ENCODE measurements at regions not wholly inside any gene's neighbourhood (a gene's known extent, or its start where the extent isn't known, plus 50 kb on each side); places are given as distances from the start of the nearest gene placed in this dataset.

DNA sequence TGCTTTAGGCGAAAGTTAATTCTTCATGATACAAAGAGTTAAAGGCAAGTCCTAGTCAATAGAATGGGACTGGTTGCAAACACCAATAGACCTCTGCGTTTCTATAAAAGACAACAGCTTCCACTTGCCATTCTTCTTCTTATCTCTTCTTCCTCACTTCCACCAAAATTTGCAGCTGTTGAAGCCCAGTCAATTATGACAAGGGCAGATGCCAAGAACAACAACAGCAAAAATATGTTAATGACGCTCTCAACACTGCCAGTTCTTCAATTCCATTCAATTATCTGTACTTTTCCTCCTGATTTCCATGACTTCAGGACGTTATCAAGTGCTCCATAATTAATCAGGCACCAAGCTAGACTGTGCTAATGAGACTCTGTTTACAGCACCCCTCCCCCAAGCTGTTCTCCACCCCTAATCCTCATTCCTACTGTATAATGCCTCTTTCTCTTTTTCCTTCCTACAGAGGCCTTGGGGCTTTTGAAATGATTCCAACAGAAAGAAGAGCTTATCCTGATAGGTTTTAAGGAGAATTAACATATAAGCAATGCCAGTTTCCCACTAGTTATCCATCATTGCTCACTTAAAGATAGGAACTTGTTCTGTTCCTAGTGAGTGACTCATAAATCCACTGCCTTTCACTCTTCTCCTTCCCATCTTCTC is 1160.5 kb downstream of the IGSF11 start:
- Histone ChIP-seq H3K79me2 (ENCODE audit: insufficient read depth, low read depth) (no peaks in the 10 kb centered on the region), H3K27me3 (ENCODE audit: insufficient read depth, low read depth) (no peaks in the 10 kb centered on the region), H3K4me2 (no peak overlapping the region), H3K4me1 (ENCODE audit: low read depth, poor library complexity, severe bottlenecking) (no peaks in the 10 kb centered on the region), H3K27ac (no peak overlapping the region), H2AFZ (ENCODE audit: low read depth) (no peak overlapping the region), H3K36me3 (ENCODE audit: insufficient read depth) (no peaks in the 10 kb centered on the region), H3K4me3 (IDR thresholded peaks at IDR 0.05; ENCODE audit: insufficient read depth, low read depth, low read length) (no peak overlapping the region), H3K9ac (no peak overlapping the region), H4K20me1 (ENCODE audit: insufficient read depth) (no peaks in the 10 kb centered on the region)
- TF ChIP-seq, protein P1, sequence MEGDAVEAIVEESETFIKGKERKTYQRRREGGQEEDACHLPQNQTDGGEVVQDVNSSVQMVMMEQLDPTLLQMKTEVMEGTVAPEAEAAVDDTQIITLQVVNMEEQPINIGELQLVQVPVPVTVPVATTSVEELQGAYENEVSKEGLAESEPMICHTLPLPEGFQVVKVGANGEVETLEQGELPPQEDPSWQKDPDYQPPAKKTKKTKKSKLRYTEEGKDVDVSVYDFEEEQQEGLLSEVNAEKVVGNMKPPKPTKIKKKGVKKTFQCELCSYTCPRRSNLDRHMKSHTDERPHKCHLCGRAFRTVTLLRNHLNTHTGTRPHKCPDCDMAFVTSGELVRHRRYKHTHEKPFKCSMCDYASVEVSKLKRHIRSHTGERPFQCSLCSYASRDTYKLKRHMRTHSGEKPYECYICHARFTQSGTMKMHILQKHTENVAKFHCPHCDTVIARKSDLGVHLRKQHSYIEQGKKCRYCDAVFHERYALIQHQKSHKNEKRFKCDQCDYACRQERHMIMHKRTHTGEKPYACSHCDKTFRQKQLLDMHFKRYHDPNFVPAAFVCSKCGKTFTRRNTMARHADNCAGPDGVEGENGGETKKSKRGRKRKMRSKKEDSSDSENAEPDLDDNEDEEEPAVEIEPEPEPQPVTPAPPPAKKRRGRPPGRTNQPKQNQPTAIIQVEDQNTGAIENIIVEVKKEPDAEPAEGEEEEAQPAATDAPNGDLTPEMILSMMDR (conservative IDR thresholded peaks at IDR 0.05; ENCODE audit: low read depth, low read length) = no peak

DNA sequence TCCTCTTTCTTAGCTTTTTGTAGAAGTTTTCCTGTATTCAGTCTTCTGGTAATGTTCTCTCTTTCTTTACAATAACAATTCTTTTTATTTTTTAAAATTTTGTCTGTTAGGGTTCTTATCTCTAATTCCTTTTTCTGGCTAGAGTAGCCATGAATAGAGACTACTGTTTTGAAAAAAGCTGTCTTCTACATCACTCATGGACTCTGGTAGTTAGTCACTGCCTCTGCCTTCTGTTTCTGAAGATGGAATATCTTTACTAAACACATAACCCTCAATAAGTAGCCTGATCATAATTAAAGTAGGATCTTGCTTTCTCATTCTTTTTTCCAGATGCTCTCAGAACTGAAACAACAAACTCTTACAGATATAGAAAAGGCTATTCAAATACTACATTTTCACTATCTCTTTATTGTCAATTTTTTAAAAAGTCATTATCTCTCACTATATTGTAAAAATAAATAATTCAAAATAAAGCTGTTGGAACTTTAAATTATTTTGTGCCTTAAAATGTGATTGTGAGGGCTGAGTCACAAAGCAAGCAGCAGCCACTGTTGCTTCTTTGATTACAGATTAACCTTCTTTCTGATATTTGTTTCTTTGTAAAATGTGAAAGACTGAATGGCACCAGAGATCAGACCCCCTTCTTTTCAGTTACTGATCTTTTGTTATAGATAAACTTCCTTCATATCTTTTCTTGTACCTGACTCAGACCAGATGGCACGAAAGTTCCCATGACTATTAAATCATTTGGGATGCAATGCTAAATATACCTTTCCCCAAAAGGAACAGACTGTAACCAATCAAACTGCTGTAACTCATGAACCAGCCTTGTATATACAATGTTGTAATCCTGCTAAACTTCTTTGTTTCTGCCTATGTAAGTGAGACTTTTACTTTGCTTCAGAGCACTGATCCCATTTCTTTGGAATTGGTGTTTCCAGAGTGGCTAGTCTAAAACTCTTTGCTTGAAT is 1159.5 kb downstream of the IGSF11 start:
- no peaks in the 10 kb centered on the region for H3K27me3 ChIP-seq (ENCODE audit: insufficient read depth, low read depth)
- H3K36me3 ChIP-seq (ENCODE audit: insufficient read depth) = no peaks in the 10 kb centered on the region
- TF ChIP-seq, protein P1 (conservative IDR thresholded peaks at IDR 0.05; ENCODE audit: low read depth, low read length) = no peak
- no peaks in the 10 kb centered on the region for H3K79me2 ChIP-seq (ENCODE audit: insufficient read depth, low read depth)
- no peaks in the 10 kb centered on the region for H4K20me1 ChIP-seq (ENCODE audit: insufficient read depth)
- H3K9ac ChIP-seq = no peak overlapping the region
- no peak overlapping the region for H2AFZ ChIP-seq (ENCODE audit: low read depth)
- H3K4me1 ChIP-seq (ENCODE audit: low read depth, poor library complexity, severe bottlenecking) = no peaks in the 10 kb centered on the region
- no peak overlapping the region for H3K4me2 ChIP-seq
- H3K27ac ChIP-seq = no peak overlapping the region
- H3K4me3 ChIP-seq (IDR thresholded peaks at IDR 0.05; ENCODE audit: insufficient read depth, low read depth, low read length) = no peak overlapping the region

DNA sequence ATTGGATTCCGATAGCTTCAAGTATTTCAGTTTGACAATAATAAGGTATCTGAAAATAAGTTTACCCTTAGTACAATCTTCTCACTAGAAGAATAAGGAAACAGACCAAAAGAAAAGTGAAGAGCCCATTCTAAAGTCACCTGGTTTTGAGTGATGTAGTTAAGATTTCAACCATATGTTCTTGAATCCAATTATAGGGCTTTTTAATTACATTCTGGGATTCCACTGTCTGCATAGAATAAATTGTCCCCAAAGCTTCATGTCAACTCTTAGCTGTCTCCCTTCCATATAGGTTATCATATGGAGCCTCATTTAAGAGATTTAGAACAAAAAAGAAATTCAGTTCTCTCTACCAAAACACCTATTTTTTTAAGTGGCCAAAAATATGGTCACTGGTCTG is 1158.8 kb downstream of the IGSF11 start:
- Histone ChIP-seq H3K79me2 (ENCODE audit: insufficient read depth, low read depth) (no peaks in the 10 kb centered on the region), H3K4me2 (no peak overlapping the region), H3K4me1 (ENCODE audit: low read depth, poor library complexity, severe bottlenecking) (no peaks in the 10 kb centered on the region), H3K27ac (no peak overlapping the region), H3K4me3 (IDR thresholded peaks at IDR 0.05; ENCODE audit: insufficient read depth, low read depth, low read length) (no peak overlapping the region), H4K20me1 (ENCODE audit: insufficient read depth) (no peaks in the 10 kb centered on the region), H3K27me3 (ENCODE audit: insufficient read depth, low read depth) (no peaks in the 10 kb centered on the region), H3K36me3 (ENCODE audit: insufficient read depth) (no peaks in the 10 kb centered on the region), H2AFZ (ENCODE audit: low read depth) (no peak overlapping the region), H3K9ac (no peak overlapping the region)
- TF ChIP-seq, protein P1 (conservative IDR thresholded peaks at IDR 0.05; ENCODE audit: low read depth, low read length) = no peak

DNA sequence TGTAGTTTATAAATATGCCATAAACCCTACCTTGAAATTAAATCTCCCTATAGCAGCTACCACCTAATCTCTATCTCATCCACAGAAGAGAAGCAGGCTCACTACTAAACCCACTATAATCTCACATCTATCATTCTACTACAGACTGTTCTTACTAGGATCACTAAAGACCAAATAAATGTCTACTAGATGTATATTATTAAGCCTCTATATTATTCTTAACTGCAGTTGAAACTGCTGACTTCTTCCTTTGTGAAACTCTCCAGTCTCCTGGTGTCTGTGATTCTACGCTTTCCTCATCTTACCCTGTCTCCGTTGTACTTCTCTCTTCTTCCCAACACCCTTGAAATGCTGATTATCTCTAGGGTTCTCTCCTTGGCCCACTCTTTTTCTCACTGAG is 1154.0 kb downstream of the IGSF11 start:
- Histone ChIP-seq H3K79me2 (ENCODE audit: insufficient read depth, low read depth) (no peaks in the 10 kb centered on the region), H3K4me3 (IDR thresholded peaks at IDR 0.05; ENCODE audit: insufficient read depth, low read depth, low read length) (no peak overlapping the region), H3K4me2 (no peak overlapping the region), H2AFZ (ENCODE audit: low read depth) (no peak overlapping the region), H3K36me3 (ENCODE audit: insufficient read depth) (no peaks in the 10 kb centered on the region), H3K27ac (no peak overlapping the region), H3K9ac (no peak overlapping the region), H3K27me3 (ENCODE audit: insufficient read depth, low read depth) (no peaks in the 10 kb centered on the region), H3K4me1 (ENCODE audit: low read depth, poor library complexity, severe bottlenecking) (no peaks in the 10 kb centered on the region), H4K20me1 (ENCODE audit: insufficient read depth) (no peaks in the 10 kb centered on the region)
- TF ChIP-seq, protein P1 (conservative IDR thresholded peaks at IDR 0.05; ENCODE audit: low read depth, low read length) = no peak

All from KMS-11 (cell line).